HL-60 (cell line): ENCODE measurements at regions not wholly inside any gene's neighbourhood (a gene's known extent, or its start where the extent isn't known, plus 50 kb on each side); places are given as distances from the start of the nearest gene placed in this dataset.

ENCODE experiments used
- DNase-seq, 2 experiments: peaks; one replicate each; pipeline ENCODE4 v3.0.0-alpha.2; 2010 to 2020; ENCODE audit warnings: low read depth in 1 of 2, low spot score in 1 of 2
- H3K27ac ChIP-seq: fragments of 250-450 bp; sonication (Bioruptor Pico); replicated peaks from 2 replicates; pipeline ENCODE4 v1.5.1; 2020; ENCODE audit warnings: mild to moderate bottlenecking, moderate library complexity
- H3K27me3 ChIP-seq: fragments of 250-450 bp; sonication (Bioruptor Pico); 2 replicates; pipeline ENCODE4 v1.5.1; 2021; ENCODE audit warnings: mild to moderate bottlenecking, moderate library complexity; ENCODE audit not compliant: insufficient read depth, poor library complexity, severe bottlenecking
- H3K4me3 ChIP-seq: replicated peaks from 2 replicates; pipeline ENCODE4 v1.5.1; 2011; ENCODE audit warnings: mild to moderate bottlenecking, control low read depth, low read length; ENCODE audit not compliant: insufficient read depth
- CTCF ChIP-seq: IDR thresholded peaks from one replicate; pipeline ENCODE4 v1.5.1; 2011; ENCODE audit warnings: low read length, control low read depth, inconsistent platforms; ENCODE audit not compliant: insufficient read depth
- GABPA ChIP-seq: IDR thresholded peaks from 2 replicates; pipeline ENCODE4 v1.6.1; 2012; ENCODE audit warnings: low read depth
- POLR2AphosphoS5 ChIP-seq: IDR thresholded peaks from 2 replicates; pipeline ENCODE4 v1.6.1; 2012; ENCODE audit warnings: low read depth
- REST ChIP-seq: IDR thresholded peaks from 2 replicates; pipeline ENCODE4 v1.6.1; 2012; ENCODE audit warnings: low read depth; ENCODE audit not compliant: insufficient replicate concordance
- SPI1 ChIP-seq: IDR thresholded peaks from 2 replicates; pipeline ENCODE4 v1.6.1; 2012; ENCODE audit warnings: low read depth, mild to moderate bottlenecking, borderline replicate concordance

GRCh38 chr10:107398115-107398514, 233.6 kb upstream of the SORCS1 start:
- no peak overlapping the region for H3K4me3 ChIP-seq
- no peak overlapping the region for H3K27ac ChIP-seq
- no peaks in the 10 kb centered on the region for H3K27me3 ChIP-seq
- no peak for TF ChIP-seq REST
- DNase-seq = no peak

- TF ChIP-seq SPI1 = no peak
- TF ChIP-seq POLR2AphosphoS5 = no peak
- TF ChIP-seq GABPA = no peak
- no peak for TF ChIP-seq CTCF
- TF ChIP-seq REST = no peak
- no peak for DNase-seq
- no peak overlapping the region for H3K4me3 ChIP-seq
- no peak overlapping the region for H3K27ac ChIP-seq
- H3K27me3 ChIP-seq = no peaks in the 10 kb centered on the region
Observed at GRCh38 chr10:107391901-107392300, 227.4 kb upstream of the SORCS1 start.

GRCh38 chr10:107390563-107390962, 226.1 kb upstream of the SORCS1 start:
- DNase-seq = no peak
- H3K27me3 ChIP-seq = no peaks in the 10 kb centered on the region
- TF ChIP-seq CTCF (no peak), POLR2AphosphoS5 (no peak), REST (no peak), SPI1 (no peak), GABPA (no peak)
- H3K27ac ChIP-seq = no peak overlapping the region
- no peak overlapping the region for H3K4me3 ChIP-seq

GRCh38 chr10:107383357-107383756, 218.9 kb upstream of the SORCS1 start:
- Histone ChIP-seq H3K27ac (no peak overlapping the region), H3K27me3 (no peaks in the 10 kb centered on the region), H3K4me3 (no peak overlapping the region)
- no peak for DNase-seq
- no peak for TF ChIP-seq REST
- no peak for TF ChIP-seq SPI1
